ENCODE measurements at regions not wholly inside any gene's neighbourhood (a gene's known extent, or its start where the extent isn't known, plus 50 kb on each side); places are given as distances from the start of the nearest gene placed in this dataset.

DNA sequence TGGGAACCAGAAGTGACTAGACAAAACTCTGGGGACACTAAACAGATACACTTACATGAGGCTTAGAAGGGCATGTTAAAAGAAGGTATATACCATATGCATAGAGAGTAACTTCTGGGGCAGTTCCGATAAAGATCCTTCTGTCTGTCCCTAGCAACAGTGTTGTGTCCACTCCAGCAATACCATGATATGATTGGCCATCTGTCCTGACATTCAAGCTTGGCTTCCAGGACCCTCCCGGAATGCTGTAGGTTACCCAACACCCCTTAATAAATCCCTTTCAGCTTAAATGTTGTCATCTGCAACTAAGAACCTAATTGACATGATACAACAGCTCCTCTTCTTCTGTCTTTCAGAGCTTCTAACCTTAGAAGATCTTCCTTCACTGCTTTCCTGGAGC, 307.7 kb downstream of the OMA1 start:
- TF ChIP-seq, protein P1, sequence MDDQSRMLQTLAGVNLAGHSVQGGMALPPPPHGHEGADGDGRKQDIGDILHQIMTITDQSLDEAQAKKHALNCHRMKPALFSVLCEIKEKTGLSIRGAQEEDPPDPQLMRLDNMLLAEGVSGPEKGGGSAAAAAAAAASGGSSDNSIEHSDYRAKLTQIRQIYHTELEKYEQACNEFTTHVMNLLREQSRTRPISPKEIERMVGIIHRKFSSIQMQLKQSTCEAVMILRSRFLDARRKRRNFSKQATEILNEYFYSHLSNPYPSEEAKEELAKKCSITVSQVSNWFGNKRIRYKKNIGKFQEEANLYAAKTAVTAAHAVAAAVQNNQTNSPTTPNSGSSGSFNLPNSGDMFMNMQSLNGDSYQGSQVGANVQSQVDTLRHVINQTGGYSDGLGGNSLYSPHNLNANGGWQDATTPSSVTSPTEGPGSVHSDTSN (IDR thresholded peaks at IDR 0.05), result no peak
- TF ChIP-seq POLR2AphosphoS5 (IDR thresholded peaks at IDR 0.05; ENCODE audit: low read depth, low read length) (no peak), RFX5 (IDR thresholded peaks at IDR 0.05; ENCODE audit: low read length) (no peak), FOXM1 (IDR thresholded peaks at IDR 0.05; ENCODE audit: low read depth) (no peak), MXI1 (IDR thresholded peaks at IDR 0.05; ENCODE audit: low read depth, low read length) (no peak), EP300 (IDR thresholded peaks at IDR 0.05; ENCODE audit: borderline replicate concordance in 1 of 2, low read depth in 1 of 2, low read length in 1 of 2) (no peak), FOXJ3 (CRISPR knock-in tag; IDR thresholded peaks at IDR 0.05) (no peak), MEF2A (IDR thresholded peaks at IDR 0.05; ENCODE audit: borderline replicate concordance, low read depth) (no peak)
- TF ChIP-seq, protein P2, sequence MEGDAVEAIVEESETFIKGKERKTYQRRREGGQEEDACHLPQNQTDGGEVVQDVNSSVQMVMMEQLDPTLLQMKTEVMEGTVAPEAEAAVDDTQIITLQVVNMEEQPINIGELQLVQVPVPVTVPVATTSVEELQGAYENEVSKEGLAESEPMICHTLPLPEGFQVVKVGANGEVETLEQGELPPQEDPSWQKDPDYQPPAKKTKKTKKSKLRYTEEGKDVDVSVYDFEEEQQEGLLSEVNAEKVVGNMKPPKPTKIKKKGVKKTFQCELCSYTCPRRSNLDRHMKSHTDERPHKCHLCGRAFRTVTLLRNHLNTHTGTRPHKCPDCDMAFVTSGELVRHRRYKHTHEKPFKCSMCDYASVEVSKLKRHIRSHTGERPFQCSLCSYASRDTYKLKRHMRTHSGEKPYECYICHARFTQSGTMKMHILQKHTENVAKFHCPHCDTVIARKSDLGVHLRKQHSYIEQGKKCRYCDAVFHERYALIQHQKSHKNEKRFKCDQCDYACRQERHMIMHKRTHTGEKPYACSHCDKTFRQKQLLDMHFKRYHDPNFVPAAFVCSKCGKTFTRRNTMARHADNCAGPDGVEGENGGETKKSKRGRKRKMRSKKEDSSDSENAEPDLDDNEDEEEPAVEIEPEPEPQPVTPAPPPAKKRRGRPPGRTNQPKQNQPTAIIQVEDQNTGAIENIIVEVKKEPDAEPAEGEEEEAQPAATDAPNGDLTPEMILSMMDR (IDR thresholded peaks at IDR 0.05), result no peak
- TF ChIP-seq, protein P3, sequence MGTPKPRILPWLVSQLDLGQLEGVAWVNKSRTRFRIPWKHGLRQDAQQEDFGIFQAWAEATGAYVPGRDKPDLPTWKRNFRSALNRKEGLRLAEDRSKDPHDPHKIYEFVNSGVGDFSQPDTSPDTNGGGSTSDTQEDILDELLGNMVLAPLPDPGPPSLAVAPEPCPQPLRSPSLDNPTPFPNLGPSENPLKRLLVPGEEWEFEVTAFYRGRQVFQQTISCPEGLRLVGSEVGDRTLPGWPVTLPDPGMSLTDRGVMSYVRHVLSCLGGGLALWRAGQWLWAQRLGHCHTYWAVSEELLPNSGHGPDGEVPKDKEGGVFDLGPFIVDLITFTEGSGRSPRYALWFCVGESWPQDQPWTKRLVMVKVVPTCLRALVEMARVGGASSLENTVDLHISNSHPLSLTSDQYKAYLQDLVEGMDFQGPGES (IDR thresholded peaks at IDR 0.05; ENCODE audit: low read depth, low read length), result no peak
- TF ChIP-seq, protein P4, sequence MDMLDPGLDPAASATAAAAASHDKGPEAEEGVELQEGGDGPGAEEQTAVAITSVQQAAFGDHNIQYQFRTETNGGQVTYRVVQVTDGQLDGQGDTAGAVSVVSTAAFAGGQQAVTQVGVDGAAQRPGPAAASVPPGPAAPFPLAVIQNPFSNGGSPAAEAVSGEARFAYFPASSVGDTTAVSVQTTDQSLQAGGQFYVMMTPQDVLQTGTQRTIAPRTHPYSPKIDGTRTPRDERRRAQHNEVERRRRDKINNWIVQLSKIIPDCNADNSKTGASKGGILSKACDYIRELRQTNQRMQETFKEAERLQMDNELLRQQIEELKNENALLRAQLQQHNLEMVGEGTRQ (IDR thresholded peaks at IDR 0.05; ENCODE audit: borderline replicate concordance, low read depth, low read length), result no peak

Data from SK-N-SH (cell line).